Mucosa of descending colon (tissue), 3 donors: ENCODE measurements at regions not wholly inside any gene's neighbourhood (a gene's known extent, or its start where the extent isn't known, plus 50 kb on each side); places are given as distances from the start of the nearest gene placed in this dataset.

Source experiments
- ATAC-seq: fragments of 200-7000 bp; cut with Tn5 transposase; one replicate; pipeline ENCODE4 v1.9.1; 2020; ENCODE audit warnings: mild to moderate bottlenecking, moderate library complexity
- DNase-seq, 3 donors: peaks; one replicate each; pipeline ENCODE4 v3.0.0-alpha.2; 2020
- H3K36me3 ChIP-seq: fragments of 200-600 bp; one replicate; pipeline ENCODE4 v1.8.0; 2021; ENCODE audit warnings: low read depth, mild to moderate bottlenecking
- H3K4me1 ChIP-seq: fragments of 200-600 bp; one replicate; pipeline ENCODE4 v1.8.0; 2021; ENCODE audit warnings: low read depth, mild to moderate bottlenecking
- H3K4me3 ChIP-seq: fragments of 200-600 bp; one replicate; pipeline ENCODE4 v1.8.0; 2021; ENCODE audit warnings: mild to moderate bottlenecking
- H3K9me3 ChIP-seq: fragments of 200-600 bp; one replicate; pipeline ENCODE4 v1.8.0; 2021; ENCODE audit warnings: mild to moderate bottlenecking
- CTCF ChIP-seq: fragments of 200-600 bp; IDR thresholded peaks from one replicate; pipeline ENCODE4 v1.8.0; 2022; ENCODE audit warnings: antibody characterized with exemption, mild to moderate bottlenecking
- intact Hi-C, 2 donors: fragments of 100-400 bp; cut with DNase I in 1 of 2; cut with micrococcal nuclease in 1 of 2; formaldehyde crosslinking; loops; one replicate each; pipeline versions ENCODE4 v1.11.0 to v1.11.1; 2022; cut with DNase I, micrococcal nuclease
- donor health status: DM: no; HTN: no; CAD: no; lungs with moderate emphysema.
- donor health status: DM: no; HTN: no; CAD: no.
- donor health status: DM: no; HTN: yes; CAD: no.

- ATAC-seq (no peak), DNase-seq (no peak)
- Histone ChIP-seq H3K4me1 (no peaks in the 10 kb centered on the region), H3K4me3 (no peak overlapping the region), H3K9me3 (no peaks in the 10 kb centered on the region), H3K36me3 (no peaks in the 10 kb centered on the region)
- no peak for TF ChIP-seq CTCF
- intact Hi-C loops, result loop anchor here in 1 of 2 donors (5.0 kb wide), 1 partner anchor 839 kb away; no protein-coding TSS in a partner anchor
These were observed 473.9 kb downstream of the TOX3 start for GRCh38 chr16:52073024-52073423.

DNA sequence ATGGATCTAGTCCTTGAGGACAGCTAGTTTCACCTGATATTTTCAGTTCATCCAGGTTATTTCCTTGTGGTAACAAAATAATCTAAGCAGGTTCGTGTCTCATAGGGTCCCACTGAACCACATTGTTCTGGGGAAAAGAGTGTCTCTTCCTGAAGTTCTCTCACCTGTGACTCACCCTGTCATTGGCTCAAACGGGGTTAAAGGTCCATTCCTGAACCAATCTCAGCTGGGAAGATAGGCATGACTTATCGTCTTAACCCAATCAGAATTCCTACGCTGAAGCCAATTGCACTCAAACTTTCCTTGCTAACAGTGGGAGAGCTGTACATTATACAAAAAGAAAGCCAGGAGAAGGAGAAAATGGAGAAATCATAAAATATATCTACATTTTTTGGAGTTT is 475.8 kb downstream of the TOX3 start:
- TF ChIP-seq CTCF, result no peak
- ATAC-seq, result peak; percentile 33
- no peak for DNase-seq
- H3K4me3 ChIP-seq, result no peak overlapping the region
- no peaks in the 10 kb centered on the region for H3K9me3 ChIP-seq
- no peaks in the 10 kb centered on the region for H3K36me3 ChIP-seq
- no peaks in the 10 kb centered on the region for H3K4me1 ChIP-seq
- intact Hi-C loops, result loop anchor here in 1 of 2 donors (5.0 kb wide), 1 partner anchor 841 kb away; no protein-coding TSS in a partner anchor

GRCh38 chr16:52070341-52071057 is 476.4 kb downstream of the TOX3 start:
- Histone ChIP-seq H3K4me1 (no peaks in the 10 kb centered on the region), H3K36me3 (no peaks in the 10 kb centered on the region), H3K9me3 (no peaks in the 10 kb centered on the region), H3K4me3 (no peak overlapping the region)
- intact Hi-C loops, result loop anchor here in 1 of 2 donors (5.0 kb wide), 1 partner anchor 842 kb away; no protein-coding TSS in a partner anchor
- TF ChIP-seq CTCF, result no peak
- ATAC-seq (no peak), DNase-seq (no peak)

DNA sequence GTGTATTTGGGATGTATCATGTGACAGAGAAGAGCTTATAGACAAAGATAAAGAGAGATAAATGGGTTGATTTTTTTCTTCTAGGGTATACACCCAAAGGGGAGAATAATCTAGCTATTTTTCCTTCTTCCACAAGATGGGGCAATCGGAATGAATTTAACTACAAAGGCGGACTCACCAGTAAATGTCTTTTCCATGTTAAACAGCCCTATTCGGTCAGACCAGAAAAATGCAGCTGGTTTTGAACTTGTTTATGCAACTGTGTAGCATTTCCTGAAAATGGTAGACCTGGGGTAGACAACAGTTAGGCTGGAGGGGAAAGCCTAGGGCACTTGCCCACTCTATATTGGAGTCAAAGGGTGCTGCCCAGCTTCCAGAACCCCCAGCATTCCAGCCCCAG is 477.1 kb downstream of the TOX3 start:
- Histone ChIP-seq H3K36me3 (no peaks in the 10 kb centered on the region), H3K9me3 (peaks cover 2% of the 10 kb centered on the region), H3K4me3 (no peak overlapping the region), H3K4me1 (no peaks in the 10 kb centered on the region)
- no peak for TF ChIP-seq CTCF
- ATAC-seq (peak; percentile 64), DNase-seq (no peak)
- intact Hi-C loops, result loop anchor here in 1 of 2 donors (5.0 kb wide), 1 partner anchor 842 kb away; no protein-coding TSS in a partner anchor

GRCh38 chr16:52068447-52069074 is 478.4 kb downstream of the TOX3 start:
- intact Hi-C loops, result no loop called here
- H3K4me1 ChIP-seq, result no peaks in the 10 kb centered on the region
- no peaks in the 10 kb centered on the region for H3K36me3 ChIP-seq
- ATAC-seq (peak; percentile 91), DNase-seq (peak in 2 of 3 donors; percentile 18 to 64)
- H3K4me3 ChIP-seq, result no peak overlapping the region
- peaks cover 2% of the 10 kb centered on the region for H3K9me3 ChIP-seq
- no peak for TF ChIP-seq CTCF
